ENCODE measurements at regions not wholly inside any gene's neighbourhood (a gene's known extent, or its start where the extent isn't known, plus 50 kb on each side); places are given as distances from the start of the nearest gene placed in this dataset.

GRCh38 chr6:80531681-80532619 is 425.5 kb downstream of the BCKDHB start:
- Mint-ChIP-seq H3K27me3 (no peaks in the 10 kb centered on the region), H3K4me1 (ENCODE audit: low read depth) (peaks cover 18% of the 10 kb centered on the region), H3K36me3 (ENCODE audit: insufficient read depth) (no peaks in the 10 kb centered on the region), H3K4me3 (ENCODE audit: low read depth) (no peak overlapping the region), H3K27ac (no peak overlapping the region), H3K9me3 (ENCODE audit: low read depth) (peaks cover 8% of the 10 kb centered on the region)
- TF ChIP-seq, protein P1, sequence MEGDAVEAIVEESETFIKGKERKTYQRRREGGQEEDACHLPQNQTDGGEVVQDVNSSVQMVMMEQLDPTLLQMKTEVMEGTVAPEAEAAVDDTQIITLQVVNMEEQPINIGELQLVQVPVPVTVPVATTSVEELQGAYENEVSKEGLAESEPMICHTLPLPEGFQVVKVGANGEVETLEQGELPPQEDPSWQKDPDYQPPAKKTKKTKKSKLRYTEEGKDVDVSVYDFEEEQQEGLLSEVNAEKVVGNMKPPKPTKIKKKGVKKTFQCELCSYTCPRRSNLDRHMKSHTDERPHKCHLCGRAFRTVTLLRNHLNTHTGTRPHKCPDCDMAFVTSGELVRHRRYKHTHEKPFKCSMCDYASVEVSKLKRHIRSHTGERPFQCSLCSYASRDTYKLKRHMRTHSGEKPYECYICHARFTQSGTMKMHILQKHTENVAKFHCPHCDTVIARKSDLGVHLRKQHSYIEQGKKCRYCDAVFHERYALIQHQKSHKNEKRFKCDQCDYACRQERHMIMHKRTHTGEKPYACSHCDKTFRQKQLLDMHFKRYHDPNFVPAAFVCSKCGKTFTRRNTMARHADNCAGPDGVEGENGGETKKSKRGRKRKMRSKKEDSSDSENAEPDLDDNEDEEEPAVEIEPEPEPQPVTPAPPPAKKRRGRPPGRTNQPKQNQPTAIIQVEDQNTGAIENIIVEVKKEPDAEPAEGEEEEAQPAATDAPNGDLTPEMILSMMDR (IDR thresholded peaks at IDR 0.05; ENCODE audit: unreplicated experiment) = no peak
- no peak for DNase-seq (ENCODE audit: low spot score, unreplicated experiment)

DNA sequence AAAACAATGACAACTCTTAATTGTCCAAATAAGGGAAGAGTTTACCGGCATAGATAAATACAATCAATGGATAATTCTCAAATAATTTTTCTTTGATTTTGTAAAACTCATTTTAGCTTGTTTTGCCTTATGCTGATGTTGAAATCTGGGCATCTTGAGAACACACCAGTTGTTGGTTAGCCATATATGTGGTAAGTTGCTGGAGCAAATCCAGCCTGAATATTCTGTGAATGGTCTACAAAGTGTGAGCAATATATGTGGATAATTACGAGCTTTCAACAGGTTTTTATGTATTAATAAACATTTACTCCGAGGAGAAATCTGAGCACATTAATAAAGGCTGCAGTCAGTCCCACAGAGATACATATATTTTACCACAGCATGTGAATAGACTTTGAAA is 423.6 kb downstream of the BCKDHB start:
- H3K4me1 Mint-ChIP-seq (ENCODE audit: low read depth) = peaks cover 21% of the 10 kb centered on the region
- no peak for DNase-seq (ENCODE audit: low spot score, unreplicated experiment)
- H3K4me3 Mint-ChIP-seq (ENCODE audit: low read depth) = no peak overlapping the region
- TF ChIP-seq, protein P1 (IDR thresholded peaks at IDR 0.05; ENCODE audit: unreplicated experiment) = no peak
- no peak overlapping the region for H3K27ac Mint-ChIP-seq
- no peaks in the 10 kb centered on the region for H3K36me3 Mint-ChIP-seq (ENCODE audit: insufficient read depth)
- peaks cover 2% of the 10 kb centered on the region for H3K9me3 Mint-ChIP-seq (ENCODE audit: low read depth)
- H3K27me3 Mint-ChIP-seq = no peaks in the 10 kb centered on the region

GRCh38 chr6:80528115-80528514 is 421.6 kb downstream of the BCKDHB start:
- no peak for DNase-seq (ENCODE audit: low spot score, unreplicated experiment)
- H3K4me1 Mint-ChIP-seq (ENCODE audit: low read depth) = peaks cover 21% of the 10 kb centered on the region
- H3K9me3 Mint-ChIP-seq (ENCODE audit: low read depth) = peaks cover 2% of the 10 kb centered on the region
- peak overlapping the region; percentile 73 for H3K27ac Mint-ChIP-seq
- TF ChIP-seq, protein P1 (IDR thresholded peaks at IDR 0.05; ENCODE audit: unreplicated experiment) = no peak
- no peak overlapping the region for H3K4me3 Mint-ChIP-seq (ENCODE audit: low read depth)
- H3K36me3 Mint-ChIP-seq (ENCODE audit: insufficient read depth) = no peaks in the 10 kb centered on the region
- H3K27me3 Mint-ChIP-seq = no peaks in the 10 kb centered on the region

DNA sequence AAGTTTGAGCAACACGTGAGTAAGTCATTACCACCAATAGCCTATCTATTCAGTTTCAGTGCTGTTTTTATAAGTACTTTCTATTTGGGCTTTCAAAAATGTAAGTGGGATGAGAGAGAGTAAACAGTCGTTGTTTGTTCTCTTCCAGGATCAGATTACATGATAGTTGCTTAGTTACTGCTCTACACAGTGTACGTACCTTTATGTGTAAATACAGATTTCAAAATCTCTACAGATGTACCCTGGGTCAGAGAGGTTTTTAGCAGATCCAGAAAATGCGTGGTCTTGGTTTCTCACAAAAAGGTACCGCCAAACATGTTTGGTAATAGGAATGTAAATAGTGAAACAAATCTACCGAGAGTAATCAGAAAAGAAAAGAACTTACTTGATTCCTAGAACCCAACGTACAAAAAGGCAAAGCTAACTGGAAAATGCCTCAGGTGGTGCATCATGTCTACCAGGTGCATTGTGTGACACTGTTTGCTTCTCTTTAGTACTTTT is 421.1 kb downstream of the BCKDHB start:
- Mint-ChIP-seq H3K4me3 (ENCODE audit: low read depth) (no peak overlapping the region), H3K36me3 (ENCODE audit: insufficient read depth) (no peaks in the 10 kb centered on the region), H3K4me1 (ENCODE audit: low read depth) (peaks cover 23% of the 10 kb centered on the region), H3K9me3 (ENCODE audit: low read depth) (peaks cover 2% of the 10 kb centered on the region), H3K27ac (peak overlapping the region; percentile 73), H3K27me3 (no peaks in the 10 kb centered on the region)
- no peak for DNase-seq (ENCODE audit: low spot score, unreplicated experiment)
- TF ChIP-seq, protein P1 (IDR thresholded peaks at IDR 0.05; ENCODE audit: unreplicated experiment) = no peak

GRCh38 chr6:80523531-80523997 is 417.1 kb downstream of the BCKDHB start:
- H3K36me3 Mint-ChIP-seq (ENCODE audit: insufficient read depth) = no peaks in the 10 kb centered on the region
- no peak for DNase-seq (ENCODE audit: low spot score, unreplicated experiment)
- H3K27me3 Mint-ChIP-seq = no peaks in the 10 kb centered on the region
- no peak overlapping the region for H3K4me3 Mint-ChIP-seq (ENCODE audit: low read depth)
- peaks cover 22% of the 10 kb centered on the region for H3K4me1 Mint-ChIP-seq (ENCODE audit: low read depth)
- H3K27ac Mint-ChIP-seq = no peak overlapping the region
- TF ChIP-seq, protein P1 (IDR thresholded peaks at IDR 0.05; ENCODE audit: unreplicated experiment) = peak; percentile 20
- H3K9me3 Mint-ChIP-seq (ENCODE audit: low read depth) = peaks cover 2% of the 10 kb centered on the region
